H9 (cell line): ENCODE measurements at regions not wholly inside any gene's neighbourhood (a gene's known extent, or its start where the extent isn't known, plus 50 kb on each side); places are given as distances from the start of the nearest gene placed in this dataset.

Source experiments
- DNase-seq: peaks from one replicate; pipeline ENCODE4 v3.0.0-alpha.2; 2017
- H2AFZ ChIP-seq: one replicate; pipeline ENCODE4 v1.6.1; 2013; ENCODE audit warnings: mild to moderate bottlenecking, low read length, control low read depth, moderate library complexity
- H2AK5ac ChIP-seq: 2 replicates; pipeline ENCODE4 v1.6.1; 2013; ENCODE audit warnings: low read length, control low read depth, mixed read lengths; ENCODE audit not compliant: insufficient read length
- H2BK120ac ChIP-seq: one replicate; pipeline ENCODE4 v1.6.1; 2013; ENCODE audit warnings: low read depth, mild to moderate bottlenecking, low read length, control low read depth, inconsistent platforms; ENCODE audit not compliant: poor library complexity, severe bottlenecking
- H2BK12ac ChIP-seq: 2 replicates; pipeline ENCODE4 v1.6.1; 2013; ENCODE audit warnings: low read length, control low read depth, mixed read lengths, low read depth; ENCODE audit not compliant: insufficient read length
- H2BK15ac ChIP-seq: 2 replicates; pipeline ENCODE4 v1.6.1; 2013; ENCODE audit warnings: low read depth, low read length, control low read depth
- H2BK20ac ChIP-seq: one replicate; pipeline ENCODE4 v1.6.1; 2013; ENCODE audit warnings: low read depth, mild to moderate bottlenecking, low read length, control low read depth, inconsistent platforms; ENCODE audit not compliant: poor library complexity, severe bottlenecking
- H2BK5ac ChIP-seq: 2 replicates; pipeline ENCODE4 v1.6.1; 2013; ENCODE audit warnings: low read length, control low read depth, mixed read lengths; ENCODE audit not compliant: insufficient read length
- H3K14ac ChIP-seq: 2 replicates; pipeline ENCODE4 v1.6.1; 2013; ENCODE audit warnings: low read length, control low read depth; ENCODE audit not compliant: insufficient read depth
- H3K18ac ChIP-seq: 2 replicates; pipeline ENCODE4 v1.6.1; 2013; ENCODE audit warnings: low read depth, mild to moderate bottlenecking, mixed read lengths, low read length, control low read depth; ENCODE audit not compliant: insufficient read length
- H3K23ac ChIP-seq: 2 replicates; pipeline ENCODE4 v1.6.1; 2013; ENCODE audit warnings: low read length, control low read depth, mixed read lengths, low read depth; ENCODE audit not compliant: insufficient read length
- H3K23me2 ChIP-seq: 2 replicates; pipeline ENCODE4 v1.6.1; 2013; ENCODE audit warnings: low read depth, mild to moderate bottlenecking, mixed read lengths, low read length, control low read depth; ENCODE audit not compliant: insufficient read length, poor library complexity, severe bottlenecking
- H3K27ac ChIP-seq: 2 replicates; pipeline ENCODE4 v1.5.1; 2013; ENCODE audit warnings: low read length, control low read depth, mixed read lengths, low read depth; ENCODE audit not compliant: insufficient read length
- H3K27me3 ChIP-seq: 2 replicates; pipeline ENCODE4 v1.6.1; 2013; ENCODE audit warnings: low read length, control low read depth, inconsistent platforms; ENCODE audit not compliant: insufficient read depth
- H3K4ac ChIP-seq: 2 replicates; pipeline ENCODE4 v1.6.1; 2013; ENCODE audit warnings: low read depth, mild to moderate bottlenecking, control low read depth, inconsistent platforms, low read length, moderate library complexity
- H3K4me1 ChIP-seq: 2 replicates; pipeline ENCODE4 v1.6.1; 2013; ENCODE audit warnings: low read length, control low read depth, inconsistent platforms; ENCODE audit not compliant: insufficient read depth
- H3K4me2 ChIP-seq: 2 replicates; pipeline ENCODE4 v1.6.1; 2013; ENCODE audit warnings: low read length, control low read depth, mixed read lengths; ENCODE audit not compliant: insufficient read length, insufficient read depth
- H3K56ac ChIP-seq: 2 replicates; pipeline ENCODE4 v1.6.1; 2013; ENCODE audit warnings: low read depth, mild to moderate bottlenecking, mixed read lengths, low read length, control low read depth; ENCODE audit not compliant: insufficient read length
- H3K79me1 ChIP-seq: 2 replicates; pipeline ENCODE4 v1.6.1; 2013; ENCODE audit warnings: low read depth, mild to moderate bottlenecking, moderate library complexity, low read length, control low read depth, inconsistent platforms; ENCODE audit not compliant: insufficient read depth, poor library complexity, severe bottlenecking
- H3K79me2 ChIP-seq: 2 replicates; pipeline ENCODE4 v1.6.1; 2013; ENCODE audit warnings: low read length, control low read depth, inconsistent platforms; ENCODE audit not compliant: insufficient read depth
- H3K9ac ChIP-seq: 2 replicates; pipeline ENCODE4 v1.6.1; 2013; ENCODE audit warnings: low read length, control low read depth, mixed read lengths; ENCODE audit not compliant: insufficient read length; ENCODE audit errors: extremely low read depth
- H3K9me3 ChIP-seq: one replicate; pipeline ENCODE4 v1.6.1; 2013; ENCODE audit warnings: low read depth, low read length, inconsistent platforms; ENCODE audit not compliant: control insufficient read depth
- H3T11ph ChIP-seq: one replicate; pipeline ENCODE4 v1.6.1; 2013; ENCODE audit warnings: mild to moderate bottlenecking, low read length, control low read depth, inconsistent platforms
- H4K20me1 ChIP-seq: one replicate; pipeline ENCODE4 v1.6.1; 2013; ENCODE audit not compliant: control insufficient read depth, insufficient read length, insufficient read depth
- H4K5ac ChIP-seq: 2 replicates; pipeline ENCODE4 v1.6.1; 2013; ENCODE audit warnings: low read depth, mild to moderate bottlenecking, mixed read lengths, low read length, control low read depth; ENCODE audit not compliant: insufficient read length
- H4K8ac ChIP-seq: replicated peaks from 2 replicates; pipeline ENCODE4 v1.6.1; 2013; ENCODE audit warnings: low read length, control low read depth, mixed read lengths, low read depth; ENCODE audit not compliant: insufficient read length
- H4K91ac ChIP-seq: 2 replicates; pipeline ENCODE4 v1.6.1; 2013; ENCODE audit warnings: low read depth, mild to moderate bottlenecking, moderate library complexity, mixed read lengths, low read length, control low read depth; ENCODE audit not compliant: insufficient read length
- H3K27ac Mint-ChIP-seq, 3 experiments: 2 replicates in 2 of 3; 3 replicates in 1 of 3; pipeline ENCODE4 v1.8.0; 2020 to 2021; ENCODE audit warnings: mixed read lengths in 3 of 3, mild to moderate bottlenecking in 1 of 3, moderate library complexity in 1 of 3
- H3K27me3 Mint-ChIP-seq: 2 replicates; pipeline ENCODE4 v1.8.0; 2021; ENCODE audit warnings: low read depth, mild to moderate bottlenecking, moderate library complexity, mixed read lengths
- H3K36me3 Mint-ChIP-seq, 3 experiments: 2 replicates in 2 of 3; 3 replicates in 1 of 3; pipeline ENCODE4 v1.8.0; 2020 to 2021; ENCODE audit warnings: low read depth in 3 of 3, mixed read lengths in 3 of 3; ENCODE audit not compliant: insufficient read depth in 1 of 3
- H3K4me1 Mint-ChIP-seq, 2 experiments: 2 replicates each; pipeline ENCODE4 v1.8.0; 2020; ENCODE audit warnings: mixed read lengths in 2 of 2
- H3K4me3 Mint-ChIP-seq, 2 experiments: 2 replicates in 1 of 2; 3 replicates in 1 of 2; pipeline ENCODE4 v1.8.0; 2020 to 2021; ENCODE audit warnings: mild to moderate bottlenecking in 2 of 2, mixed read lengths in 2 of 2, moderate library complexity in 1 of 2
- H3K9me3 Mint-ChIP-seq, 2 experiments: 2 replicates in 1 of 2; 3 replicates in 1 of 2; pipeline ENCODE4 v1.8.0; 2020; ENCODE audit warnings: mild to moderate bottlenecking in 2 of 2, mixed read lengths in 2 of 2, moderate library complexity in 1 of 2
- WGBS: extraction: QIAGEN DNeasy Blood & Tissue Kit; methylation state at CpG from one replicate; pipeline ENCODE4 v1.1.7; 2013; ENCODE audit warnings: missing lambda C conversion rate, low lambda C conversion rate, mixed read lengths; ENCODE audit not compliant: insufficient read length; ENCODE audit errors: extremely low coverage; 5-methylcytosine and 5-hydroxymethylcytosine counted together
- TF ChIP-seq, protein P1 (sequence below): fragments of 200-600 bp; sonication (generic); conservative IDR thresholded peaks from 3 replicates; pipeline ENCODE4 v1.8.0; 2021; ENCODE audit warnings: antibody characterized with exemption, mild to moderate bottlenecking

DNA sequence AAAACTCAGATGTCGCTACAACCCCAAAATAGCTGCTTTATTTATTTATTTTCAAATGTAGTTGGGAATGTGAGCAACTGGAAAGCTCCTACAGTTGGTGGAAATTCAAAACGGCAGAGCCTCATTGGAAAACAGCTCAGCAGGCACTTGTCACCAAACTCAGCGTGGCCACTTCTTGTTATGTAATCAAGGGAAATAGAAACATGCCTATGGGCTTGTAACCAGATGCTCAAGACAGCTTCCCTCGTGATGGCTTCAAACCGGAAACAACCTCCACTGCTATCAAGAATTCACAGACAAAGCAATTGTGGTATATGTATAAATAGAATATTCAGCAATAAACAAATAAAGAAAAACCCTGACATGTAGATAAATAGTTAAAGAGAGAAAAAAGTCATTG, 627.8 kb upstream of the SLC10A2 start:
- Histone ChIP-seq H3K9me3 (no peaks in the 10 kb centered on the region), H3K79me1 (no peaks in the 10 kb centered on the region), H2BK120ac (no peak overlapping the region), H2AK5ac (no peak overlapping the region), H3K27me3 (no peaks in the 10 kb centered on the region), H3K23ac (no peak overlapping the region), H3K56ac (no peak overlapping the region), H4K91ac (no peak overlapping the region), H2BK12ac (no peak overlapping the region), H3K4me1 (peaks cover 3% of the 10 kb centered on the region; the same call in 1 of the 2 replicates), H2BK15ac (no peak overlapping the region), H3K23me2 (no peaks in the 10 kb centered on the region), H3K4ac (no peak overlapping the region), H2AFZ (no peak overlapping the region), H3K4me2 (no peak overlapping the region), H3K79me2 (no peaks in the 10 kb centered on the region), H2BK20ac (no peak overlapping the region), H2BK5ac (no peak overlapping the region), H3K9ac (no peak overlapping the region), H3K27ac (no peak overlapping the region), H4K20me1 (no peaks in the 10 kb centered on the region), H3K18ac (no peak overlapping the region), H4K8ac (no peak overlapping the region), H4K5ac (no peak overlapping the region), H3K14ac (no peak overlapping the region), H3T11ph (no peak overlapping the region)
- DNase-seq = peak; percentile 31
- no CpG with 5 or more reads among the region's 5 CpGs for WGBS
- TF ChIP-seq, protein P1, sequence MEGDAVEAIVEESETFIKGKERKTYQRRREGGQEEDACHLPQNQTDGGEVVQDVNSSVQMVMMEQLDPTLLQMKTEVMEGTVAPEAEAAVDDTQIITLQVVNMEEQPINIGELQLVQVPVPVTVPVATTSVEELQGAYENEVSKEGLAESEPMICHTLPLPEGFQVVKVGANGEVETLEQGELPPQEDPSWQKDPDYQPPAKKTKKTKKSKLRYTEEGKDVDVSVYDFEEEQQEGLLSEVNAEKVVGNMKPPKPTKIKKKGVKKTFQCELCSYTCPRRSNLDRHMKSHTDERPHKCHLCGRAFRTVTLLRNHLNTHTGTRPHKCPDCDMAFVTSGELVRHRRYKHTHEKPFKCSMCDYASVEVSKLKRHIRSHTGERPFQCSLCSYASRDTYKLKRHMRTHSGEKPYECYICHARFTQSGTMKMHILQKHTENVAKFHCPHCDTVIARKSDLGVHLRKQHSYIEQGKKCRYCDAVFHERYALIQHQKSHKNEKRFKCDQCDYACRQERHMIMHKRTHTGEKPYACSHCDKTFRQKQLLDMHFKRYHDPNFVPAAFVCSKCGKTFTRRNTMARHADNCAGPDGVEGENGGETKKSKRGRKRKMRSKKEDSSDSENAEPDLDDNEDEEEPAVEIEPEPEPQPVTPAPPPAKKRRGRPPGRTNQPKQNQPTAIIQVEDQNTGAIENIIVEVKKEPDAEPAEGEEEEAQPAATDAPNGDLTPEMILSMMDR = no peak
- Mint-ChIP-seq H3K27ac (0 out of 7 replicates have a peak overlapping the region, but pooled peaks of 1 of the 3 experiments have one; percentile 32), H3K9me3 (no peaks in the 10 kb centered on the region), H3K4me1 (peaks cover 20 to 36% of the 10 kb centered on the region in 2 experiments), H3K4me3 (no peak overlapping the region), H3K27me3 (no peaks in the 10 kb centered on the region), H3K36me3 (no peaks in the 10 kb centered on the region)
